Kidney epithelial cell (primary cell): ENCODE measurements at regions not wholly inside any gene's neighbourhood (a gene's known extent, or its start where the extent isn't known, plus 50 kb on each side); places are given as distances from the start of the nearest gene placed in this dataset.
A peak's percentile ranks its signal among the peaks of the same experiment; 100 is the strongest.

Source experiments
- DNase-seq: peaks from one replicate; pipeline ENCODE4 v3.0.0-alpha.2; 2010; ENCODE audit warnings: low read depth
- H3K27me3 ChIP-seq: 2 replicates; pipeline ENCODE4 v1.6.0; 2011; ENCODE audit warnings: low read length; ENCODE audit not compliant: control insufficient read depth, insufficient read depth
- H3K36me3 ChIP-seq: 2 replicates; pipeline ENCODE4 v1.5.1; 2011; ENCODE audit warnings: low read length; ENCODE audit not compliant: control insufficient read depth, insufficient read depth
- H3K4me3 ChIP-seq: 2 replicates; pipeline ENCODE4 v1.5.1; 2011; ENCODE audit warnings: low read depth, mild to moderate bottlenecking, control low read depth, low read length
- TF ChIP-seq, protein P1 (sequence below): IDR thresholded peaks from 2 replicates; pipeline ENCODE4 v1.5.1; 2011; ENCODE audit warnings: mild to moderate bottlenecking, moderate library complexity, low read length, control low read depth, inconsistent platforms; ENCODE audit not compliant: insufficient read depth, poor library complexity, severe bottlenecking

DNA sequence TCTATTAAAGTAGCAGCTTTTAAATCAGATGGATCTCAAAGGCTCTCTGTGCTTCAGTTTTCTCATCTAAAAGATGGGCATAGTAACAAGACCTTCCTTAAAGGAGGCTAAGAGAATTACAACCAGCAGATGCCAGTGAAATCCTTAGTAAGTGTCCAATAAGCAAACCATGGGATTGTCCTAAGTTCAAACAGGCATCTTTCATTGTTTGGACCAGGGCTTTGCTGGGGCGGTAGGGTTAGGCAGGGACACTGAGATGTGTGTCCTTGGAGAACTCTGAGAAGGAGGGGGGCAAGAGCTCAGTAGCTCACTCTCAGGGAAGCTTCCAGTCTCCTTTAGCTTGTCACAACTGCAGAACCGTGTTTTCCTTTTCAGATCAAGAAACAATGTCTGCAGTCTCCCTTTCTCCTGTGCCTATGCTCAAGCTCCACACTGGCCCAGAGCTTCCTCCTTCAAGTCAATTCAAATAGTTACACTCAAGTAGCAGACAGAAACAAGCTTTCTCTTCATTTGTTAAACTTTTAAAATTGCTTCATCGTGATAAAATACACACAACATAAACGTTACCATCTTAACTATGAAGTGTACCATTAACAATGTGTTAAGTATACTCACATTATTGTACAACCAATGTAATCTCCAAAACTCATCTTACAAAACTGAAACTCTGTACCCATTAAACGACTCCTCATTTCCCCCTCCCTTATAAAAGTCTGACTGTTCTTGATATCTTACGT is 216.2 kb downstream of the PIK3R1 start:
- TF ChIP-seq, protein P1, sequence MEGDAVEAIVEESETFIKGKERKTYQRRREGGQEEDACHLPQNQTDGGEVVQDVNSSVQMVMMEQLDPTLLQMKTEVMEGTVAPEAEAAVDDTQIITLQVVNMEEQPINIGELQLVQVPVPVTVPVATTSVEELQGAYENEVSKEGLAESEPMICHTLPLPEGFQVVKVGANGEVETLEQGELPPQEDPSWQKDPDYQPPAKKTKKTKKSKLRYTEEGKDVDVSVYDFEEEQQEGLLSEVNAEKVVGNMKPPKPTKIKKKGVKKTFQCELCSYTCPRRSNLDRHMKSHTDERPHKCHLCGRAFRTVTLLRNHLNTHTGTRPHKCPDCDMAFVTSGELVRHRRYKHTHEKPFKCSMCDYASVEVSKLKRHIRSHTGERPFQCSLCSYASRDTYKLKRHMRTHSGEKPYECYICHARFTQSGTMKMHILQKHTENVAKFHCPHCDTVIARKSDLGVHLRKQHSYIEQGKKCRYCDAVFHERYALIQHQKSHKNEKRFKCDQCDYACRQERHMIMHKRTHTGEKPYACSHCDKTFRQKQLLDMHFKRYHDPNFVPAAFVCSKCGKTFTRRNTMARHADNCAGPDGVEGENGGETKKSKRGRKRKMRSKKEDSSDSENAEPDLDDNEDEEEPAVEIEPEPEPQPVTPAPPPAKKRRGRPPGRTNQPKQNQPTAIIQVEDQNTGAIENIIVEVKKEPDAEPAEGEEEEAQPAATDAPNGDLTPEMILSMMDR: no peak
- no peak overlapping the region for H3K4me3 ChIP-seq
- no peak for DNase-seq
- no peaks in the 10 kb centered on the region for H3K27me3 ChIP-seq
- H3K36me3 ChIP-seq: no peaks in the 10 kb centered on the region

DNA sequence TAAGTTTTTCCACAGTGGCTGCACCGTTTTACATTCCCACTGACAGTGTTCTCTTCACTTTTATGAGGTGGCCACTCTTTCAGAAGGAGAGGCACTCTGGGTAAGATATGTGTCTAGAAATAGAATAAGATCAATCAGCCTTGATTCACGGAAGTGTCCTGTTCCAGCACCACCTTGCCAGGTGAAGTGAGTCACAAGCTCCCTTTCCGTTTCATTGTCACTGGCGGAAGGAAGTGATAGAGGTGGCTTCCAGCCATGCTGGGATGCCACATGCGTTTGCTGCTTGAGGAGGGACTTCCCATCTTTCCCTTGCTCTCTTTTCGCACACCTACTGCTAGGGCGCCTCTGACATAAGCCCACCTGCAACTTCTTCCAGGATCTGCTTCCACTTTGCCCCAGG is 217.1 kb downstream of the PIK3R1 start:
- no peaks in the 10 kb centered on the region for H3K27me3 ChIP-seq
- TF ChIP-seq, protein P1: no peak
- no peak overlapping the region for H3K4me3 ChIP-seq
- no peak for DNase-seq
- no peaks in the 10 kb centered on the region for H3K36me3 ChIP-seq

DNA sequence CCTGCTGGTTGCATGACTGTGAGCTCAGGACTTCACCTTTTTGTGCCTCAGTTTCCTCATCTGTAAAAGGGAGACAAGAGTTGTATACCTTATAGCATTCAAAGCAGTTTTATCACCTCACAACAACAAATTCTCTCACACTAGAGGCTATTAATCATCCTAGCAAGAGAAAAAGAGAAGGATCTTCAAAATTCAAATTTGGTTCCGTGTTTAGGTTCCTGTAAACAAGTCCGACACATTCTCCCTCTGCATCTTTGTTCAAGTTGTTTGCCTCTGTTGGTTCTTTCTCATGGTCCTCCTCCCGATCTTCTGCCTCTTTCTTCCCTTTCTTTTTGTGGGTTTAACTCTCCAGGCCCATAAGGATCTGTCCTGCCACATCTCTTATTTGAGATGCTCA is 218.0 kb downstream of the PIK3R1 start:
- TF ChIP-seq, protein P1: no peak
- H3K4me3 ChIP-seq: no peak overlapping the region
- H3K27me3 ChIP-seq: no peaks in the 10 kb centered on the region
- no peaks in the 10 kb centered on the region for H3K36me3 ChIP-seq
- no peak for DNase-seq

DNA sequence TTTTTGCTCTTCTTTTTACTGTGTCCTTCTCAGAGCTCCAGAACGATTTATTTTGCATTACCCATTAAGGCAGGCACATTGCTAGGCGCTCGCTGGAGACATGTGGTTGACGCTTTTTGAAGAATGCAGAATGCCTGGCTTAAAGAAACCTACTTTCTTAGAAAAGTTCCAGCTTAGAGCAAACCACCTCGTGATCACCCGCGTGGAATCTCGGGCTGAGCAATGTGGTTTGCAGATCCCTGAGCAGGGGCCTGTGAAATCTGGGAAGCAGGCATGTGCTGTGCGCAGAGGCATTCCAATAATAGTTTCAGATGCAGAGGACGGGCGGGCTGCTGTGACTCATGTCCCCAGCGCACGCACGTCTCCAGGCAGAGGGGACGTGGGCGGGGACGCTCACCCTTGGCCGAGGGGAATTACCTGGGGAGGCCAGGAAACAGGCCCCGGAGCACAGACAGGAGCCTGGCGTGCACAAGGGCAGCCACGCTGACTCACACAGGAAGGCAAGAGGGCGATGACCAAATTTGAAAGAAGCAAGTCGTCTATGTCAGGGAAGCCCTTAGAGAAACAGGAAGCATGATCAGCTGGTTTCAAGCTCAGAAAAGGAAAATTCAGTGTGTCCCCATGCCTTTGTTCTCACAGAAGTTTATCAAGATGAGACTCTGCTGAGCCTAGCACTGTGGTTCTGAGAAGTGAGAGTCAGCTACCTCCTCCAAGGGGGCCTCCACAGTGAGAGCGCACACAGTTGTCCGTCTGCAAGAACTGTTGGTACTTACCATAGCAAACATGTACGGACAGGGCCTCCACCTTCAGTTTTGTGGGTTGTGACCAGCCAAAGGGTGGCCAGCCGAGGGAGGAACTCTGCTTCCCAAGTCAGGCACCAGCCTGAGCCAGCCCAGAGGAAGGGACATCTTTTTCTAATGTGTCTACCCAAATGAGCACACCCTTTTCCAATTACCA is 218.6 kb downstream of the PIK3R1 start:
- TF ChIP-seq, protein P1: no peak
- Histone ChIP-seq H3K27me3 (no peaks in the 10 kb centered on the region), H3K36me3 (no peaks in the 10 kb centered on the region), H3K4me3 (no peak overlapping the region)
- DNase-seq: peak; percentile 97

DNA sequence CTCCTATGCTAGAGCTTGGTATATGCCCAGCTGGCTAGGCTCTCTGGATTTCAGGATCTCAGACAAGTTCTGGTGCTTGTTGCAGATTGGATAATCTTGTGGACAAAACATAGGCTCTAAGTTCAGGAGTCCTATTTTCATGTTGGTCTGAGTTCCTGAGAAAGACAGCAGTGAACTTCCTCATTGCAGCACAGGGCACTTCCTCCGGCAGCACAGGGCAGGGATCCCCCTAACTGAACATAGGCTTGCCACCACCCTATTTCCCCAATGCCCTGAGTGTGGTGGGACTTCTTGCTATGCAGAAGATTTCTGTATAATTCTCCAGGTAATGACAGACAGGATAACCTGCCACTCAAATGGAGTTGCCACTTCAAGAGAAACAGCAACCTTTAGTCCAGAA is 220.1 kb downstream of the PIK3R1 start:
- Histone ChIP-seq H3K27me3 (no peaks in the 10 kb centered on the region), H3K4me3 (no peak overlapping the region), H3K36me3 (no peaks in the 10 kb centered on the region)
- DNase-seq: no peak
- TF ChIP-seq, protein P1: no peak
